ENCODE measurements at regions not wholly inside any gene's neighbourhood (a gene's known extent, or its start where the extent isn't known, plus 50 kb on each side); places are given as distances from the start of the nearest gene placed in this dataset.

DNA sequence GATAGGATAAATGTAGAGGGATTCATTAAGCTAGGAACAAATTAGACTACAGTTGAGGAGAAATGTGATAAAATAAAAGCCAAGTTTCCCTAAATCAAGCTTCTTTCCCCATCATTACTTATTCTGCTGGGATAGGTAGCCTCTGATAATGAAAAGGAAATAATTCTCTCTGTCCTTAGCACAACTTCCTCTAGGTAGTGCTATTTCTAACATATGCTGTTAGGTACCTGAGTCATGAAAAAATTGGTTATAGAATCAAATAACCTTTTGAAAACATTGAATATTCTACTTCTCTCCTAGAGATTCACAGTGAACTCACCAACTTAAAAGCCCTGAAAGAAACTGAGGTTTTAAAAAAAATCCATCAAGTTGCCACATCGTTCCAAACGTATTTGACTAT is 1793.1 kb downstream of the EFNA5 start:
- Histone ChIP-seq H3K9me3 (ENCODE audit: control insufficient read depth in 4 of 4, insufficient read depth in 3 of 4, low read length in 3 of 4) (no peaks in the 10 kb centered on the region), H3K4me3 (no peak overlapping the region), H3K36me3 (ENCODE audit: control insufficient read depth in 4 of 4, insufficient read depth in 4 of 4, low read length in 4 of 4) (no peaks in the 10 kb centered on the region), H3K27ac (ENCODE audit: low read depth in 1 of 2, low read length in 1 of 2) (no peak overlapping the region), H3K27me3 (ENCODE audit: control insufficient read depth in 3 of 3, insufficient read depth in 3 of 3, low read length in 2 of 3) (no peaks in the 10 kb centered on the region), H3K4me1 (ENCODE audit: control insufficient read depth in 5 of 5, insufficient read depth in 5 of 5, low read length in 5 of 5) (no peaks in the 10 kb centered on the region), H3K9ac (ENCODE audit: insufficient read depth in 1 of 2, low read length in 2 of 2) (no peak overlapping the region)
- 83 to 87% methylated on average over 2 of the region's 2 CpGs for WGBS, 2 donors
- ATAC-seq (ENCODE audit: insufficient read depth, low FRiP score), result no peak
- DNase-seq, result no peak
- TF ChIP-seq, protein P1, sequence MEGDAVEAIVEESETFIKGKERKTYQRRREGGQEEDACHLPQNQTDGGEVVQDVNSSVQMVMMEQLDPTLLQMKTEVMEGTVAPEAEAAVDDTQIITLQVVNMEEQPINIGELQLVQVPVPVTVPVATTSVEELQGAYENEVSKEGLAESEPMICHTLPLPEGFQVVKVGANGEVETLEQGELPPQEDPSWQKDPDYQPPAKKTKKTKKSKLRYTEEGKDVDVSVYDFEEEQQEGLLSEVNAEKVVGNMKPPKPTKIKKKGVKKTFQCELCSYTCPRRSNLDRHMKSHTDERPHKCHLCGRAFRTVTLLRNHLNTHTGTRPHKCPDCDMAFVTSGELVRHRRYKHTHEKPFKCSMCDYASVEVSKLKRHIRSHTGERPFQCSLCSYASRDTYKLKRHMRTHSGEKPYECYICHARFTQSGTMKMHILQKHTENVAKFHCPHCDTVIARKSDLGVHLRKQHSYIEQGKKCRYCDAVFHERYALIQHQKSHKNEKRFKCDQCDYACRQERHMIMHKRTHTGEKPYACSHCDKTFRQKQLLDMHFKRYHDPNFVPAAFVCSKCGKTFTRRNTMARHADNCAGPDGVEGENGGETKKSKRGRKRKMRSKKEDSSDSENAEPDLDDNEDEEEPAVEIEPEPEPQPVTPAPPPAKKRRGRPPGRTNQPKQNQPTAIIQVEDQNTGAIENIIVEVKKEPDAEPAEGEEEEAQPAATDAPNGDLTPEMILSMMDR (IDR thresholded peaks at IDR 0.05; ENCODE audit: control extremely low read depth, extremely low read depth), result no peak

DNA sequence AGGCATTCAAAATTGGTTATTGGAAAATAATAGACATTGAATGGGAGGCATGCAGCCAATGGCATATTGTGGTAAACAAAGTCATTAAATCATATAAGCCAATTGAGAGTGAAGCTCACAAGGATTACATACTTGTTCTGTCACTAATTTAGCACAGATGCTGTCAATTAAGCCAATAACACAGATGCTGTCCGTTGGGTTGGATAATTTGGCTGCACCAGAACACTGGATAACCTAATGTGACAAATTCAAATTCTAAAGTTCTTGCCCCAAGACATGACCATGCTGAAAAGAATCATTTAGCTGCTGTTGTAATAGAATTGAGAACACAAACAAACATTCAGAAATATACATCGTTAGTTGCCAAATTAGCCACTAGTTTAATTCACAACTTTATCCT is 1796.4 kb downstream of the EFNA5 start:
- Histone ChIP-seq H3K27me3 (ENCODE audit: control insufficient read depth in 3 of 3, insufficient read depth in 3 of 3, low read length in 2 of 3) (no peaks in the 10 kb centered on the region), H3K36me3 (ENCODE audit: control insufficient read depth in 4 of 4, insufficient read depth in 4 of 4, low read length in 4 of 4) (no peaks in the 10 kb centered on the region), H3K4me3 (no peak overlapping the region), H3K27ac (ENCODE audit: low read depth in 1 of 2, low read length in 1 of 2) (no peak overlapping the region), H3K9ac (ENCODE audit: insufficient read depth in 1 of 2, low read length in 2 of 2) (no peak overlapping the region), H3K4me1 (ENCODE audit: control insufficient read depth in 5 of 5, insufficient read depth in 5 of 5, low read length in 5 of 5) (peaks cover 0 to 3% (median 0%) of the 10 kb centered on the region in 5 donors), H3K9me3 (ENCODE audit: control insufficient read depth in 4 of 4, insufficient read depth in 3 of 4, low read length in 3 of 4) (no peaks in the 10 kb centered on the region)
- DNase-seq (no peak), ATAC-seq (ENCODE audit: insufficient read depth, low FRiP score) (no peak)
- 80 to 85% methylated on average over 2 of the region's 2 CpGs for WGBS, 2 donors
- TF ChIP-seq, protein P1 (IDR thresholded peaks at IDR 0.05; ENCODE audit: control extremely low read depth, extremely low read depth), result no peak

DNA sequence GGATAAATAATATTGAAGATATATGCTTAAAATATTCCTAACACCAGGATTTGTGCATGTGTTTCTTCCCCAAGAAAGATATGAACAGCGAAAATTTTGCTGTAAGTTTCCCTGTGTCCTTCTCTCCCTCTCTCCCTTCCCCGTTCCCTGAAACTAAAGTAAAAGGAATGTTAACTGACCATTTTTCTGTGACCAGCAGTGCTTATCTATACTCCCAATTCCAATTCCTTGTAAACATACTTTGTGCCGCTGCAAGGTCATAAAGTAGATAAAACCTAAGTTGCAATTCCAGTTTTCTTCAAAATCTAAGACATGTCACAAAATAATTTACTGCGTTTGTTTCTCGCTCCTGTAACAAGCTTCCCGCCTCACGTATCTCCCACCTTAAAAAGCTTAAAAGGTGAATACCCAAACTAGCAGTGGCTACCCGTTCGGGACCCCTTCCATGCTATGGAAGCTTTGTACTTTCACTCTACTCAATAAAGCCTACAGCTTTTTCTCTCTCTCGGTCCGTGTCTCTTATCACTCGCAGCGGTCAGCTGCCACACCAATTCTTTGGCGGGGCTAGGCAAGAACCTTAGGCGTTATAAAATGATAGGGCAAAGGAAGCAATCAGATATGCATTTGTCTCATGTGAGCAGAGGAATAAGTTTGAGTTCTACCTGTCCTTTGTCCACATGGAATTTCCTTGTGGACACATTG is 1798.0 kb downstream of the EFNA5 start:
- 87 to 89% methylated on average over 15 of the region's 15 CpGs for WGBS, 2 donors
- H3K27me3 ChIP-seq (ENCODE audit: control insufficient read depth in 3 of 3, insufficient read depth in 3 of 3, low read length in 2 of 3), result no peaks in the 10 kb centered on the region
- peaks cover 0 to 3% (median 0%) of the 10 kb centered on the region in 5 donors for H3K4me1 ChIP-seq (ENCODE audit: control insufficient read depth in 5 of 5, insufficient read depth in 5 of 5, low read length in 5 of 5)
- H3K9me3 ChIP-seq (ENCODE audit: control insufficient read depth in 4 of 4, insufficient read depth in 3 of 4, low read length in 3 of 4), result peaks cover 0 to 5% (median 0%) of the 10 kb centered on the region in 4 donors
- ATAC-seq (ENCODE audit: insufficient read depth, low FRiP score) (no peak), DNase-seq (no peak)
- H3K4me3 ChIP-seq, result no peak overlapping the region
- H3K36me3 ChIP-seq (ENCODE audit: control insufficient read depth in 4 of 4, insufficient read depth in 4 of 4, low read length in 4 of 4), result no peaks in the 10 kb centered on the region
- TF ChIP-seq, protein P1 (IDR thresholded peaks at IDR 0.05; ENCODE audit: control extremely low read depth, extremely low read depth), result no peak
- H3K9ac ChIP-seq (ENCODE audit: insufficient read depth in 1 of 2, low read length in 2 of 2), result no peak overlapping the region
- no peak overlapping the region for H3K27ac ChIP-seq (ENCODE audit: low read depth in 1 of 2, low read length in 1 of 2)
